SU-DHL-6 (cell line): ENCODE measurements at regions not wholly inside any gene's neighbourhood (a gene's known extent, or its start where the extent isn't known, plus 50 kb on each side); places are given as distances from the start of the nearest gene placed in this dataset.

Experiments
- CTCF ChIP-seq: fragments of 200-600 bp; sonication (generic); IDR thresholded peaks from one replicate; pipeline ENCODE4 v1.5.1; 2017; ENCODE audit warnings: antibody characterized with exemption, mild to moderate bottlenecking, low read length, moderate library complexity; ENCODE audit not compliant: insufficient read depth, poor library complexity, severe bottlenecking
- EZH2phosphoT487 ChIP-seq: fragments of 200-600 bp; sonication (generic), shearing (Covaris generic); conservative IDR thresholded peaks from 2 replicates; pipeline ENCODE4 v1.6.1; 2018; ENCODE audit warnings: mild to moderate bottlenecking, antibody characterized with exemption, low read length, moderate library complexity, mixed read lengths

GRCh38 chr5:125139590-125139989 lies 393.2 kb upstream of the ZNF608 start:
- TF ChIP-seq CTCF (no peak), EZH2phosphoT487 (no peak)
